Panc1 (cell line): ENCODE measurements at regions not wholly inside any gene's neighbourhood (a gene's known extent, or its start where the extent isn't known, plus 50 kb on each side); places are given as distances from the start of the nearest gene placed in this dataset.

Experiments used
- POLR2AphosphoS5 ChIP-seq: IDR thresholded peaks from 2 replicates; pipeline ENCODE4 v1.6.1; 2012; ENCODE audit warnings: mild to moderate bottlenecking, low read depth, low read length, moderate library complexity
- TF ChIP-seq, protein P1 (sequence below): fragments of 450-650 bp; IDR thresholded peaks from 2 replicates; pipeline ENCODE4 v1.5.1; 2017; ENCODE audit warnings: mild to moderate bottlenecking

- TF ChIP-seq, protein P1, sequence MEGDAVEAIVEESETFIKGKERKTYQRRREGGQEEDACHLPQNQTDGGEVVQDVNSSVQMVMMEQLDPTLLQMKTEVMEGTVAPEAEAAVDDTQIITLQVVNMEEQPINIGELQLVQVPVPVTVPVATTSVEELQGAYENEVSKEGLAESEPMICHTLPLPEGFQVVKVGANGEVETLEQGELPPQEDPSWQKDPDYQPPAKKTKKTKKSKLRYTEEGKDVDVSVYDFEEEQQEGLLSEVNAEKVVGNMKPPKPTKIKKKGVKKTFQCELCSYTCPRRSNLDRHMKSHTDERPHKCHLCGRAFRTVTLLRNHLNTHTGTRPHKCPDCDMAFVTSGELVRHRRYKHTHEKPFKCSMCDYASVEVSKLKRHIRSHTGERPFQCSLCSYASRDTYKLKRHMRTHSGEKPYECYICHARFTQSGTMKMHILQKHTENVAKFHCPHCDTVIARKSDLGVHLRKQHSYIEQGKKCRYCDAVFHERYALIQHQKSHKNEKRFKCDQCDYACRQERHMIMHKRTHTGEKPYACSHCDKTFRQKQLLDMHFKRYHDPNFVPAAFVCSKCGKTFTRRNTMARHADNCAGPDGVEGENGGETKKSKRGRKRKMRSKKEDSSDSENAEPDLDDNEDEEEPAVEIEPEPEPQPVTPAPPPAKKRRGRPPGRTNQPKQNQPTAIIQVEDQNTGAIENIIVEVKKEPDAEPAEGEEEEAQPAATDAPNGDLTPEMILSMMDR = no peak
- no peak for TF ChIP-seq POLR2AphosphoS5
These were observed 535.9 kb downstream of the MATN1 start for GRCh38 chr1:30187413-30188023.
